ENCODE measurements at regions not wholly inside any gene's neighbourhood (a gene's known extent, or its start where the extent isn't known, plus 50 kb on each side); places are given as distances from the start of the nearest gene placed in this dataset.
"Not testable (repeated sequence)": the region's sequence is repeated elsewhere in the genome, so short reads cannot be mapped to it uniquely, and the experiment has no call there.

- DNase-seq (ENCODE audit: low spot score) = not testable (repeated sequence)
These were observed 591.2 kb downstream of the KCTD12 start for GRCh38 chr13:76295020-76295419.

GRCh38 chr13:76293751-76294150 lies 592.5 kb downstream of the KCTD12 start:
- no peak for DNase-seq (ENCODE audit: low spot score)

GRCh38 chr13:76293346-76293745 lies 592.9 kb downstream of the KCTD12 start:
- DNase-seq (ENCODE audit: low spot score) = no peak

DNA sequence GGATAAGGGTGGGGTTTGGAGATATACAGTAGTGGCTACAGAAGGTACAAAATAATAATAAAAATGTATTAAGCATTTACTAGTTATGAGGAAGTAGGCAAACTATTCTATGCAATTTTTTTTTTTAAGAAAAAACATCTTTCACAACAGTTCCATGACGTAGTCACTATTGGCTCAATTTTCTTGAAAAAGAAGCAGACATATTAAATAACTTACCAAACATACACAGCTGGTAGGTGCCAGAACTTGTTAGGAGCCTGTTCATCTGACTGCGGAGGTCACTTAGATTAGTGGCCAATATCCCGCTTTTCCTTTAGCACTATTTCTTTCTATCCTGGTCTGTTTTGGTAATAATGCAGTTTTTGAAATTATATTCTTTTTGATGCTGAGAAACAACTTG lies 593.5 kb downstream of the KCTD12 start:
- no peak for DNase-seq (ENCODE audit: low spot score)

DNA sequence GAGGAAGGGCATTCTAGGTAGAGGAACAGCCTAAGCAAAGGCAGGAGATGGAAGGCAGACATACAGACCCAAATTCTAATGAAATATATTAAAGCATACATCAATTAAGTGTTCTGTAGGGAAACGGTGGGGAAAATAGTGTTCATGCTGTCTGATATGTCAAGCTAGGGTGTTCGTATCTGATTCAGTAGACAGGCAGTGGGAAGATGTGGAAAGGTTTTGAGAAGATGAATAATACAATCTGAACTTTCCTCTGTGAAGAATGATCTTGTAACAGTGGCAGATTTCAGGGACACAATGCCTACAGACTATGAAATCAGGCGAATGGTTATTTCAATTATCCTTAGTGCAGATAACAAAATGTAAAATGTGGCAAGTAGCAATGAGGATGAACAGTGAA lies 594.2 kb downstream of the KCTD12 start:
- DNase-seq (ENCODE audit: low spot score) = no peak

DNA sequence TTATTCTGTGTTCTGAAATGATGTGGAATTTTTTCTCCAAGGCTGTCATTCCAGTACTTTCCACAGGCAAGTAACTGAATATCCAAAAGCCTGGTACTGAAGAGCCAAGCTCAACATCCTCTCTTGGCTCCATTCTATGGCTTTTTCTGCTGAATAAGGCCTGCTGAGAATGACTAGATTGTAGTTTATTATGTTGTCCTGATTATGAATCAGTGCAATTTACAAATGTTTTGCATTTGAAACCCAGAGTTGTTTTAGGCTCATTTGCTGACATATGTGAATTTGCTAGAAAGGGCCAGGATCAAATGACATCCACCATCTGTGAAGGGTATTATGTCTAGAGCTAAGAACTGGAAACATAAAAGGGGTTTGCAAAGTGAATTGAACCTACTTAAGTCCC lies 596.6 kb downstream of the KCTD12 start:
- no peak for DNase-seq (ENCODE audit: low spot score)

DNA sequence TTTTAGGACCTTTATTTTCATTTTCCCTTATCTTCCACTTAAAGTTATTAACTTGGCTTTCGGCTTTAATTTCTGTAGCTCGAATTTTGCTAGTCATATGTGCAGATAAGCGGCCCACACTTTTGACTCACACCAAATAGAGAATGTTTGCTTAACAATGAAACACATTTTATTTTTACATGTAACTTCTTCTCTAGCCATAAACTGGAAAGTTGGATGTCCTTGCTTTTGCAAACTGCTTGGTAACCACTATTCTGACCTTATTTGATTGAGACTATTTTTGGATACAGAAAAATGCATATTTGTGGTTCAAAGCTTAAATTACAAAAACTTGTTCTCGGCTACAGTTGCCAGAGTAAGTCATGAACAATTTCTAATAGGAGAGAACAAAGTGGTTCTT lies 600.0 kb downstream of the KCTD12 start:
- DNase-seq (ENCODE audit: low spot score) = no peak

- no peak for DNase-seq (ENCODE audit: low spot score)
These were observed 600.7 kb downstream of the KCTD12 start for GRCh38 chr13:76285463-76285862.

DNA sequence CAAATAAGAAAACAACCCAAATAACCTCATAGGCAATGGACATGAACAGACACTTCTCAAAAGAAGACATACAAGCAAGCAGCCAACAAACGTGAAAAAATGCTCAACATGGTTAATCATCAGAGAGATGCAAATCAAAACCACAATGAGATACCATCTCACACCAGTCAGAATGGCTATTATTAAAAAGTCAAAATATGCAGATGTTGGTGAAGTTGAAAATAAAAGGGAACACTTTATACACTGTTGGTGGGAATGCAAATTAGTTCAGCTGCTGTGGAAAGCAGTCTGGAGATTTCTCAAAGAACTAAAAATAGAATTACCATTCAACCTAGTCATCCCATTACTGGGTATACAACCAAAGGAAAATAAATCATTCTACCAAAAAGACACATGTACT lies 606.4 kb downstream of the KCTD12 start:
- not testable (repeated sequence) for DNase-seq (ENCODE audit: low spot score)

GRCh38 chr13:76271728-76272232 lies 614.4 kb downstream of the KCTD12 start:
- no peak for DNase-seq (ENCODE audit: low spot score)

DNA sequence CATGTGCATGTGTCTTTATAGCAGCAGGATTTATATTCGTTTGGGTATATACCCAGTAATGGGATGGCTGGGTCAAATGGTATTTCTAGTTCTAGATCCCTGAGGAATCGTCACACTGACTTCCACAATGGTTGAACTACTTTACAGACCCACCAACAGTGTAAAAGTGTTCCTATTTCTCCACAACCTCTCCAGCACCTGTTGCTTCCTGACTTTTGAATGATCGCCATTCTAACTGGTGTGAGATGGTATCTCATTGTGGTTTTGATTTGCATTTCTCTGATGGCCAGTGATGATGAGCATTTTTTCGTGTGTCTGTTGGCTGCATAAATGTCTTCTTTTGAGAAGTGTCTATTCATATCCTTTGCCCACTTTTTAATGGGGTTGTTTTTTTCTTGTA lies 617.9 kb downstream of the KCTD12 start:
- not testable (repeated sequence) for DNase-seq (ENCODE audit: low spot score)

DNA sequence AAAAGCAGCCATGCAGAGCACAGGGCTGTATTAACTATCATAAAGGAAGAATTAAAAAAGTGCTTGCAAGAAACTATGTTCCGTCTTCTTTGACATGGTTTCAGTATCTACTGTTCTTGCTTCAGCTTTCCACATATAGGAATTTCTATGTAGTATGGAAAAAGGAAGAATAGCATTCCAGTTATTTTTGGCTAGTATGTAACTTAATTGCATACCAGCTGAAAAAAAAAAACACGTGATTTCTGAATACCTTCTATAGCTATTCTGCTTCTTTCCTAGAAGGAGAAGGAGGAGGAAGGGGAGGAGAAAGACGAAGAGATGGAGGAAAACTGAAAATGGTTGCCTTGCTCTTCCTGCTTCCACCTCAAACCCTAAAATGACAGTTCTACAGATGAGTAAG lies 619.0 kb downstream of the KCTD12 start:
- DNase-seq (ENCODE audit: low spot score) = no peak

GRCh38 chr13:76266561-76266960 lies 619.6 kb downstream of the KCTD12 start:
- no peak for DNase-seq (ENCODE audit: low spot score)

DNA sequence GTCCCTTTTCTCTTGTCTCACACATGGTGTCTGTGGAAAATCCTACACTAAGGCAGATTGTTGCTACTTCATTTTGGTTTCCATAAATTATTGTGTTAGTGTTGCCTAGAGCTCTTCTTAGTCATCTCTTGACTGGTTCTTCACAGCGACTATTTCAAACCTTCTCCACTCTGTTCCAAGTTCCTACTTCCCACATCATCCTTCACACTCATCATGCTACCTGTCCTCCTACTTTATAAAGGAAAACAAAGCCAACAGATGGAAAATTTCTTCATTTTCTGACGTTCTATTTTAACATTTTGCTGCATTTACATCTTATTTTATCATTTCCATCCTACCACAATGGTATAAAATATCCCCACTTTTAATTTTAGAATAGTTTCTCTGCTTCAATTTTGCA lies 614.1 kb downstream of the LMO7 start:
- DNase-seq (ENCODE audit: low spot score) = no peak

DNA sequence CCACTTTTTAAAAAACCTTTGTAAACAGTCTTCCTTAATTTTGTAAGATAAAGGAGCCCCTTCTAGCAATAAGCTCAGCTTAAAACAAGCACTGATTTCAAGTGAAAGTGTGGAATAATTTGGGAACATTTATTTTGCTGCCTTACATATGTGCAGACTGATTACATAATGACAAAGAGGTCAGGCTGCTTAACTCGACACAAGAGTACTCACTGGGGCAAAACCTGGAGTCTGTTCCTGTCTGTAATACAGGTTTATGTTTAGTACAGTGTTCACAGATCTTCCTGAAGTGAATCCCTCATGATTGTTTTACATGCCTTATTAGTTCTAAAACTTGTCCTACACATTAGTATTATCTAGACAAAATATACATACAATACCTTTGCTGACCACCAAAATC lies 609.8 kb downstream of the LMO7 start:
- DNase-seq (ENCODE audit: low spot score) = no peak

DNA sequence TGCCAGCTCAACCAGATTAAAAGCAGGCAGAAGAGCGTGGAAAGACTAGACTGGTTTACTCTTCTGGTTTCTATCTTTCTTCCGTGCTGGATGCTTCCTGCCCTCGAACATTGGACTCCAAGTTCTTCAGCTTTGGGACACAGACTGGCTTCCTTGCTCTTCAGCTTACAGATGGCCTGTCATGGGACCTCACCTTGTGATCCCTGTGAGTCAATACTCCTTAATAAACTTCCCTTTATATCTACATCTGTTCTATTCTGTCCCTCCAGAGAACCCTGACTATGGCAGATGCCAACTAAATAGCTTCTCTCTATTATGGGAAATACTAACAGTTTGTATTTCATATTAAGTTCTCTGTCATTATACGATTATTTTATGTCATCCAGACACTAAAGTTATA lies 609.1 kb downstream of the LMO7 start:
- DNase-seq (ENCODE audit: low spot score) = no peak

DNA sequence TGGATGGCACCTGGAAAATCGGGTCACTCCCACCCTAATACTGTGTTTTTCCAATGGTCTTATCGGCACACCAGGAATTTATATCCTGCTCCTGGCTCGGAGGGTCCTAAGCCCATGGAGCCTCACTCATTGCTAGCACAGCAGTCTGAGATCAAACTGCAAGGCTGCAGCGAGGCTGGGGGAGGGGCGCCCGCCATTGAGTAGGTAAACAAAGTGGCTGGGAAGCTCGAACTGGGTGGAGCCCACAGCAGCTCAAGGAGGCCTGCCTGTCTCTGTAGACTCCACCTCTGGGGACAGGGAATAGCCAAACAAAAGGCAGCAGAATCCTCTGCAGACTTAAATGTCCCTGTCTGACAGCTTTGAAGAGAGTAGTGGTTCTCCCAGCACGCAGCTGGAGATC lies 607.0 kb downstream of the LMO7 start:
- not testable (repeated sequence) for DNase-seq (ENCODE audit: low spot score)

DNA sequence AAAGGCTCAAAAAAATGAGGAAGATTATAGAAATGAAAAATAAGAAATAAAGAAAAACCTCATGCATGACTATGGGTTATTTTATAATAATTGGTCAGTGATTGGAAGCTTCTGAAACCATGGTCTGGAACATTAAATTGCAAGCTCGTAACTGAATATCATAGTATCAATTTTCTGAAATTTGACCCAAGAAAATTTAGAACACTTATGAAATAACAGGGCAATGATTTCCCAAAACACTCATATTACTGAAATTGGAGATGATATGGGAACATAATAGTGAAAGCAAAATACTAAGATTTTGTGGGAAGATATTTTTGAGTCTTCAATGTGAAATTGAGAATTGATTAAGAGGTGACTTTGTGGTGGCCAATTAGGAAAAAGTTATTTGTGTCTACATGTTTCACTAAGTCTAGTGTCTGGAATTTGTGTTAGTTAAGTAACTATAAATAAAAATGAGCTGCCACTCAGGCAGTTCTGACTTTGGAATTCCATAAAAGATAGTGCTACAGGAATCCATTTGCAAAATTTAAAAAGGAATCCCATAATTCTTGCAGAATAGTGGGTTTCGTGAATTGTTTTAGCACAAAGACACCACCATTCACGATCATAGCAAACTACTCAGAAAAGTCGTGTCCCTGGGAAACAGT lies 603.0 kb downstream of the LMO7 start:
- DNase-seq (ENCODE audit: low spot score) = no peak

- no peak for DNase-seq (ENCODE audit: low spot score)
These were observed 595.5 kb downstream of the LMO7 start for GRCh38 chr13:76231522-76232167.

DNA sequence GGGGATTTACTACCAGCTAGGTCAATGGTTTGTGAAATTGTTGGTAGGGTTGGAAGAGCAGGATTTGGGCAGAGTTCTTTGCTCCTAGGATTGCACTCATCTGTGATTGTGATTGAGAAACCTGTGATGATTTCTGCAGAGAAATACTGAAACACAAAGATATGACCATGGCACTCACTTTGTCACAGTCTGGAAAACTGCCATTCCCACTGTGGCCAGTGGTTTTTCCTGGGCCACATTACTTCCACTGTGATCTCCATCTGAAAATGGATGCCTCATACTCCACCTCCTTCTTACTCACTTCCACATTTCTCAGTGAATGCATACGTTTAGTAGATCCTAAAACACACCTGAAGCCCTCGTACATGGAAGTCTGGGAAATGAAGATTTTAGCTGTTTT lies 593.2 kb downstream of the LMO7 start:
- no peak for DNase-seq (ENCODE audit: low spot score)

- no peak for DNase-seq (ENCODE audit: low spot score)
These were observed 590.8 kb downstream of the LMO7 start for GRCh38 chr13:76226941-76227340.

DNA sequence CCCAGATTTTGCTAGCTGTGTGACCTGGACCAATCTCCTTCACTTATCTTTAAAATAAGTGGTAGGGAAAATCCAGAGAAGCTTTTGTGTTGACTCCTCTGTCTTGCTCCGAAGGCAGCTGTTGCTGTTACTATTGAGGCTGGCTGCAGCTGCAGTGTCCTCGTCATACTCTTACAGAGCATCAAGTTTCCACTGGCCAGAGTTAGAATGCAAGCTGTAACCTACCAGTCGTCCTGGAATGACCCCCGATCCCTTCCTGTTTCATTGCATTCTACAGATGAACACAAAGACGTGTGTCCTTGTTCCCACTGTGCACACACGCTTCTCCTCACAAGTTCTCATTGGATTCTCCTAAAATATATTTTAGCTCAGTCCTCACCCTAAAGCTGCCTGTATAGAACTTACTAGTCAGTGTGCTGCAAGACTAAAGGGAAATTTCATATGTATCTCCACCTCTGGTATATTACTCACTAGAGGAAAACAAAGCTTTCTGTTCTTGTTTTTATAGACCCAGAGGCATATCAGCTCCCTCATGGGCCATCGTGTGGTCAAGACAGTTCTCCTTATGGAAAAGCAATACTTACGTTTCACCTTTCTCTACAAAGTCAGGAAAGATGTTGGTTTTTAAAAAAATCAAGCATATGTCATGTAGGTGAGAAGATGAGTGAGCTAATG lies 589.8 kb downstream of the LMO7 start:
- DNase-seq (ENCODE audit: low spot score) = peak; percentile 20

DNA sequence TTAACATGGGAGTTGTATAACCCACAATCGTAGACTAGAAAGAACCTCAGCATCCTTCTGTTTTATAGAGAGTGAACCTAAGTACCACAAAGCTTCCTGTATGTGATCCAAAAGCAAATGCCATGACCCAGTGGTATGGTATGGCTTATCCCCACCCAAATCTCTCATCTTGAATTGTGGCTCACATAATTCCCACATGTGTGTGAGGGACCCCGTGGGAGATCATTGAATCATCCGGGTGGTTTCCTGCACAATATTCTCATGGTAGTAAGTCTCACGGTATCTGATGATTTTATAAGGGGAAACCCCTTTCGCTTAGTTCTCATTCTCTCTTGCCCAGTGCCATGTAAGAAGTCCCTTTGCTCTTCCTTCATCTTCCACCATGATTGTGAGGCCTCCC lies 587.9 kb downstream of the LMO7 start:
- DNase-seq (ENCODE audit: low spot score) = no peak

Measured in SK-N-DZ (cell line).